HepG2 (cell line): ENCODE measurements at regions not wholly inside any gene's neighbourhood (a gene's known extent, or its start where the extent isn't known, plus 50 kb on each side); places are given as distances from the start of the nearest gene placed in this dataset.

Source experiments
- ATAC-seq: fragments of 200-7000 bp; cut with Tn5 transposase; 3 replicates; pipeline ENCODE4 v1.9.1; 2020; ENCODE audit warnings: mild to moderate bottlenecking, moderate library complexity
- BruUV-seq: library from RNA; stranded (reverse); fragments of 400-500 nt; replicated peaks from 2 replicates; lab custom pipeline; 2021; lab: Mats Ljungman, UMichigan
- CTCF ChIA-PET: fragments of 300-600 bp; formaldehyde crosslinking; extraction: SDS; loops from one replicate; lab custom pipeline; 2021; ENCODE audit warnings: low total read pairs, inconsistent platforms, low intra/inter-chr PET ratio; lab: Yijun Ruan, JAX
- POLR2A ChIA-PET: fragments of 350-600 bp; sonication (Branson Sonifier 250); formaldehyde crosslinking; loops from one replicate; lab custom pipeline; 2020; ENCODE audit warnings: antibody characterized with exemption, inconsistent platforms; lab: Yijun Ruan, JAX
- DNase-seq: peaks from one replicate; pipeline ENCODE4 v3.0.0-alpha.2; 2015; ENCODE audit warnings: low spot score
- FAIRE-seq: peaks from 3 replicates; lab custom pipeline; 2011; peaks lifted over from hg19 to GRCh38; lab: Jason Lieb, UNC
- H2AFZ ChIP-seq: one replicate; pipeline ENCODE4 v1.6.1; 2011; ENCODE audit warnings: low read length, inconsistent platforms
- H3K27ac ChIP-seq: fragments of 300-600 bp; 3 replicates; pipeline ENCODE4 v1.8.0; 2011; ENCODE audit warnings: mixed run types, mild to moderate bottlenecking, mixed read lengths, low read length, inconsistent platforms; ENCODE audit not compliant: insufficient read depth; ENCODE audit errors: extremely low read length
- H3K27me3 ChIP-seq, 2 experiments: fragments of 200-600 bp in 1 of 2; 2 replicates in 1 of 2; 3 replicates in 1 of 2; pipeline versions ENCODE4 v1.6.0 to v1.8.0; 2011; ENCODE audit warnings: low read length in 2 of 2, mild to moderate bottlenecking in 2 of 2, moderate library complexity in 2 of 2, inconsistent platforms in 1 of 2; ENCODE audit not compliant: insufficient read depth in 2 of 2, control insufficient read depth in 1 of 2
- H3K36me3 ChIP-seq, 2 experiments: fragments of 200-600 bp in 1 of 2; replicated peaks in 1 of 2; 2 replicates in 1 of 2; 3 replicates in 1 of 2; pipeline versions ENCODE4 v1.5.1 to v1.8.0; 2011; ENCODE audit warnings: low read length in 2 of 2, inconsistent platforms in 1 of 2; ENCODE audit not compliant: insufficient read depth in 2 of 2, control insufficient read depth in 1 of 2
- H3K4me1 ChIP-seq: 2 replicates; pipeline ENCODE4 v1.5.1; 2012; ENCODE audit warnings: low read length, inconsistent platforms; ENCODE audit not compliant: insufficient read depth
- H3K4me2 ChIP-seq: 2 replicates; pipeline ENCODE4 v1.6.0; 2011; ENCODE audit warnings: low read depth, low read length, inconsistent platforms
- H3K4me3 ChIP-seq, 3 experiments: fragments of 200-600 bp in 1 of 3; sonication (generic), shearing (Covaris generic) in 1 of 3; replicated peaks in 1 of 3; 2 replicates each; pipeline ENCODE4 v1.5.1; 2011 to 2016; ENCODE audit warnings: low read length in 3 of 3, inconsistent platforms in 2 of 3, low read depth in 2 of 3, mild to moderate bottlenecking in 2 of 3, control low read depth in 1 of 3, mixed read lengths in 1 of 3; ENCODE audit not compliant: insufficient read depth in 1 of 3
- H3K79me2 ChIP-seq: one replicate; pipeline ENCODE4 v1.6.1; 2011; ENCODE audit warnings: low read length, inconsistent platforms; ENCODE audit not compliant: insufficient read depth
- H3K9ac ChIP-seq: 2 replicates; pipeline ENCODE4 v1.6.0; 2011; ENCODE audit warnings: mild to moderate bottlenecking, low read depth, low read length, inconsistent platforms; ENCODE audit not compliant: insufficient read depth
- H3K9me3 ChIP-seq: 2 replicates; pipeline ENCODE4 v1.5.1; 2012; ENCODE audit warnings: mild to moderate bottlenecking, low read length
- H4K20me1 ChIP-seq: 2 replicates; pipeline ENCODE4 v1.6.0; 2011; ENCODE audit warnings: inconsistent platforms, mild to moderate bottlenecking, low read length, moderate library complexity; ENCODE audit not compliant: insufficient read depth
- CSRNP2 ChIP-seq: sonication (generic); formaldehyde crosslinking; conservative IDR thresholded peaks from 2 replicates; pipeline ENCODE4 v1.8.0; 2022; ENCODE audit warnings: low read depth, missing genetic modification reagents
- MAFK ChIP-seq, 2 experiments: IDR thresholded peaks in 1 of 2; conservative IDR thresholded peaks in 1 of 2; 2 replicates each; pipeline ENCODE4 v1.6.1; 2011; ENCODE audit warnings: improper control_type of control experiment in 2 of 2, low read length in 2 of 2
- MNT ChIP-seq: fragments of 450-650 bp; IDR thresholded peaks from 2 replicates; pipeline ENCODE4 v1.6.1; 2016
- PRMT3 ChIP-seq: sonication (generic); formaldehyde crosslinking; IDR thresholded peaks from 2 replicates; pipeline ENCODE4 v1.8.1; 2022; ENCODE audit warnings: low read depth, mild to moderate bottlenecking, moderate library complexity, missing genetic modification reagents, borderline replicate concordance
- THRA ChIP-seq: sonication (generic); formaldehyde crosslinking; IDR thresholded peaks from 2 replicates; pipeline ENCODE4 v1.4.0; 2020; ENCODE audit warnings: missing genetic modification reagents, borderline replicate concordance
- ZNF691 ChIP-seq: sonication (generic); formaldehyde crosslinking; IDR thresholded peaks from 2 replicates; pipeline ENCODE4 v1.4.0; 2020; ENCODE audit warnings: missing genetic modification reagents, low read depth, mild to moderate bottlenecking, borderline replicate concordance
- WGBS: methylation state at CpG from one replicate; pipeline ENCODE4 v1.1.6; 2017; ENCODE audit warnings: low lambda C conversion rate; 5-methylcytosine and 5-hydroxymethylcytosine counted together
- in situ Hi-C: cut with HindIII; loops from 2 replicates; pipeline ENCODE4 v1.10.0; 2017; ENCODE audit warnings: low pct_unique_long_range_greater_than_20kb; ENCODE audit not compliant: extremely low pct_ligation_motif_present
- intact Hi-C: fragments of 100-400 bp; cut with micrococcal nuclease; formaldehyde crosslinking; loops from one replicate; pipeline ENCODE4 v1.10.0; 2022; ENCODE audit not compliant: unreplicated experiment

GRCh38 chr14:104288272-104288671, 149.9 kb downstream of the KIF26A start:
- H3K27me3 ChIP-seq, result 0 out of 5 replicates have a peak, but pooled peaks cover 0 to 3% of the 10 kb centered on the region in 2 experiments
- H3K9me3 ChIP-seq, result no peaks in the 10 kb centered on the region
- H3K9ac ChIP-seq, result no peak overlapping the region
- CTCF ChIA-PET, result no interaction called here
- H3K79me2 ChIP-seq, result no peaks in the 10 kb centered on the region
- TF ChIP-seq PRMT3 (no peak), MAFK (conservative IDR thresholded peaks at IDR 0.05 in 1 of 2, IDR thresholded peaks at IDR 0.05 in 1 of 2; ENCODE audit: low read length in 2 of 2) (no peak), THRA (CRISPR knock-in tag) (no peak), MNT (peak; percentile 85), ZNF691 (no peak), CSRNP2 (CRISPR knock-in tag) (no peak)
- TF ChIP-seq, all 625 proteins: peak for 1
- no peak for ATAC-seq
- POLR2A ChIA-PET, result no interaction called here
- no peak overlapping the region for H2AFZ ChIP-seq
- H3K4me3 ChIP-seq, result no peak overlapping the region
- intact Hi-C loops, result no loop called here
- no peaks in the 10 kb centered on the region for H3K36me3 ChIP-seq
- no peak overlapping the region for H3K4me2 ChIP-seq
- in situ Hi-C loops, result no loop called here
- no peaks in the 10 kb centered on the region for H3K4me1 ChIP-seq
- no peaks in the 10 kb centered on the region for H4K20me1 ChIP-seq
- 44% methylated on average over 11 of the region's 12 CpGs for WGBS
- no TSS peak for BruUV-seq
- FAIRE-seq, result no peak
- DNase-seq, result no peak
- H3K27ac ChIP-seq, result no peak overlapping the region
